ENCODE measurements at regions not wholly inside any gene's neighbourhood (a gene's known extent, or its start where the extent isn't known, plus 50 kb on each side); places are given as distances from the start of the nearest gene placed in this dataset.

- TF ChIP-seq EZH2phosphoT487 (IDR thresholded peaks at IDR 0.05; ENCODE audit: borderline replicate concordance, low read length) = no peak
- TF ChIP-seq, protein P1, sequence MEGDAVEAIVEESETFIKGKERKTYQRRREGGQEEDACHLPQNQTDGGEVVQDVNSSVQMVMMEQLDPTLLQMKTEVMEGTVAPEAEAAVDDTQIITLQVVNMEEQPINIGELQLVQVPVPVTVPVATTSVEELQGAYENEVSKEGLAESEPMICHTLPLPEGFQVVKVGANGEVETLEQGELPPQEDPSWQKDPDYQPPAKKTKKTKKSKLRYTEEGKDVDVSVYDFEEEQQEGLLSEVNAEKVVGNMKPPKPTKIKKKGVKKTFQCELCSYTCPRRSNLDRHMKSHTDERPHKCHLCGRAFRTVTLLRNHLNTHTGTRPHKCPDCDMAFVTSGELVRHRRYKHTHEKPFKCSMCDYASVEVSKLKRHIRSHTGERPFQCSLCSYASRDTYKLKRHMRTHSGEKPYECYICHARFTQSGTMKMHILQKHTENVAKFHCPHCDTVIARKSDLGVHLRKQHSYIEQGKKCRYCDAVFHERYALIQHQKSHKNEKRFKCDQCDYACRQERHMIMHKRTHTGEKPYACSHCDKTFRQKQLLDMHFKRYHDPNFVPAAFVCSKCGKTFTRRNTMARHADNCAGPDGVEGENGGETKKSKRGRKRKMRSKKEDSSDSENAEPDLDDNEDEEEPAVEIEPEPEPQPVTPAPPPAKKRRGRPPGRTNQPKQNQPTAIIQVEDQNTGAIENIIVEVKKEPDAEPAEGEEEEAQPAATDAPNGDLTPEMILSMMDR (conservative IDR thresholded peaks at IDR 0.05; ENCODE audit: low read depth, low read length) = no peak
Observed at GRCh38 chr7:21067216-21067615, 280.5 kb upstream of the SP8 start.
